Coronary artery (tissue), 2 donors: ENCODE measurements at regions not wholly inside any gene's neighbourhood (a gene's known extent, or its start where the extent isn't known, plus 50 kb on each side); places are given as distances from the start of the nearest gene placed in this dataset.
"Not testable (repeated sequence)": the region's sequence is repeated elsewhere in the genome, so short reads cannot be mapped to it uniquely, and the experiment has no call there.

Experiments used
- DNase-seq: peaks from one replicate; pipeline ENCODE4 v3.0.0-alpha.2; 2017; ENCODE audit warnings: low spot score
- H3K27ac ChIP-seq, 2 donors: fragments of 200-600 bp; sonication (generic); one replicate each; pipeline ENCODE4 v1.5.1; 2016 to 2019
- H3K4me3 ChIP-seq: fragments of 200-600 bp; sonication (generic); 2 replicates; pipeline ENCODE4 v1.5.1; 2016; ENCODE audit warnings: mild to moderate bottlenecking, moderate library complexity
- TF ChIP-seq, protein P1 (sequence below): fragments of 200-600 bp; sonication (generic); IDR thresholded peaks from one replicate; pipeline ENCODE4 v1.5.1; 2019; ENCODE audit warnings: antibody characterized with exemption

GRCh38 chr1:199015799-199016198 lies 377.0 kb downstream of the PTPRC start:
- DNase-seq: no peak
- H3K27ac ChIP-seq: no peak overlapping the region
- TF ChIP-seq, protein P1, sequence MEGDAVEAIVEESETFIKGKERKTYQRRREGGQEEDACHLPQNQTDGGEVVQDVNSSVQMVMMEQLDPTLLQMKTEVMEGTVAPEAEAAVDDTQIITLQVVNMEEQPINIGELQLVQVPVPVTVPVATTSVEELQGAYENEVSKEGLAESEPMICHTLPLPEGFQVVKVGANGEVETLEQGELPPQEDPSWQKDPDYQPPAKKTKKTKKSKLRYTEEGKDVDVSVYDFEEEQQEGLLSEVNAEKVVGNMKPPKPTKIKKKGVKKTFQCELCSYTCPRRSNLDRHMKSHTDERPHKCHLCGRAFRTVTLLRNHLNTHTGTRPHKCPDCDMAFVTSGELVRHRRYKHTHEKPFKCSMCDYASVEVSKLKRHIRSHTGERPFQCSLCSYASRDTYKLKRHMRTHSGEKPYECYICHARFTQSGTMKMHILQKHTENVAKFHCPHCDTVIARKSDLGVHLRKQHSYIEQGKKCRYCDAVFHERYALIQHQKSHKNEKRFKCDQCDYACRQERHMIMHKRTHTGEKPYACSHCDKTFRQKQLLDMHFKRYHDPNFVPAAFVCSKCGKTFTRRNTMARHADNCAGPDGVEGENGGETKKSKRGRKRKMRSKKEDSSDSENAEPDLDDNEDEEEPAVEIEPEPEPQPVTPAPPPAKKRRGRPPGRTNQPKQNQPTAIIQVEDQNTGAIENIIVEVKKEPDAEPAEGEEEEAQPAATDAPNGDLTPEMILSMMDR: no peak
- H3K4me3 ChIP-seq: no peak overlapping the region

DNA sequence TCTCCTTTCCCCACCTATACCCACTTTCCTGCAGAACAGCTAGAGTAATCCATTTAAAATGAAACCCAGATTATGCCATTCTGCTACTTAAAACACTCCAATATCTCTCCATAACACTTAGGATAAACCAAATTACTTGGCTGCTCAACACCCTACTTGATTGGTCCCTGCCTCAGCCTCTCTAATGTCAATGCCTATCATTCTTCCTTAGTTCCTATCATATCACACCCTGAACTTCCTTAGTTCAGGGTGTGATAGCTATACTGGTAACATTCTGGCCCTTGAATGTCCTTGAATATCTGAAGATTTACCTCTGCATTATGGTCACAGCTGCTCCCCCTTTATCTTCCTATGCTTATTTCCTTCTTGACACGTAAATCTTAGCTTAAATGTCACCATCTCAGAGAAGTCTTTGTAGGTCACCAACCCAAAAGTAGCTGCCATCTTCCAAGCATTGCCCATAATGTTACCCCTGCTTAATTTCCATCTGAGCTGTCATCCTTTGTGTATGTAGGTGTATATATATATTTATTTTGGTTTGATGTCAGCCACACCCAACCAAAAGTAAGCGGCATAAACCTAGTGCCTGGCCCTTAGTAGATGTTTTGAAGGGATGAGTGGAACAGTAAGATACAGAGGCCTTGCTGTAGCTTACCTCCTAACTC lies 379.8 kb downstream of the PTPRC start:
- Histone ChIP-seq H3K4me3 (no peak overlapping the region), H3K27ac (no peak overlapping the region)
- no peak for DNase-seq
- TF ChIP-seq, protein P1: no peak

DNA sequence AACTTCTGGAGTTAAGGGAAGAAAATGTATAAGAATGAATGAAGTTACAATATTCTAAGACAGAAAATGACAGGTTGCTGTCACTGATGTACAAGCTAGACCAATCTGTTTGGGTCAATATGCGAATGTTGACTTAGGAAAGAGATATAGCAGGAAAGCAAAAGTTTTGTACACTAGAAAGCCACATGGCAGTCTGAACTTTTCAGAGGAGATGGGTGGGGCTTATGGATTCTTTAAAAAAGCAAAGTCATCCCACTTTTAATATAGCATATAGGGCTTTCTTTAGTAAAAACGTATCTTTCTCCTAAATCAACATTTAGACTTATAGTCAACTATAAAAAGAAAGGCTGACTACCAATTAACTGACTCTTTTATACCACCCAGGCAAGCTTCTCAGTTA lies 381.2 kb downstream of the PTPRC start:
- TF ChIP-seq, protein P1: no peak
- no peak overlapping the region for H3K4me3 ChIP-seq
- no peak overlapping the region for H3K27ac ChIP-seq
- DNase-seq: no peak

DNA sequence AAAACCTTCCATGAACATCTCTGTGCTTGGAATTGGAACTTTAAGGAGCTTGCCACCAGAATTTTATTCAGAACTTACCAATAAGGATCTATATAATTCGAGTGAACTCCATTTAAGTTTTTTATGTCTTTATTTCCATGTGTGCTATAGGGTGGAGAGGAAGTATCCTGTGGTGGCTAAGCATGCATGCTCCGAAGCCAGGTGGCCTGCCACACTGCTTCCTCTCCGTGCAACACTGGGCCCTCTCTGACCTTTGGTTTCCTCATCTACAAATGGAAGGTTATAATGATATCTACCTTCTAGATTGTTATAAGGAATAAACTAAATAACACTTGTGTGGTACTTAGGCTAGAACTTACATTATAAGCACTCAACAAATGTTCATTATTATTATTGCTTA lies 382.1 kb downstream of the PTPRC start:
- no peak for DNase-seq
- no peak overlapping the region for H3K27ac ChIP-seq
- TF ChIP-seq, protein P1: no peak
- no peak overlapping the region for H3K4me3 ChIP-seq

- TF ChIP-seq, protein P1: no peak
- Histone ChIP-seq H3K27ac (no peak overlapping the region), H3K4me3 (no peak overlapping the region)
- DNase-seq: no peak
These were observed 390.6 kb downstream of the PTPRC start for GRCh38 chr1:199029401-199029800.

- DNase-seq: no peak
- TF ChIP-seq, protein P1: no peak
- Histone ChIP-seq H3K4me3 (no peak overlapping the region), H3K27ac (no peak overlapping the region)
These were observed 391.0 kb downstream of the PTPRC start for GRCh38 chr1:199029855-199030254.

- H3K4me3 ChIP-seq, H3K27ac ChIP-seq, DNase-seq: not testable (repeated sequence)
These were observed 391.7 kb downstream of the PTPRC start for GRCh38 chr1:199030541-199030940.

DNA sequence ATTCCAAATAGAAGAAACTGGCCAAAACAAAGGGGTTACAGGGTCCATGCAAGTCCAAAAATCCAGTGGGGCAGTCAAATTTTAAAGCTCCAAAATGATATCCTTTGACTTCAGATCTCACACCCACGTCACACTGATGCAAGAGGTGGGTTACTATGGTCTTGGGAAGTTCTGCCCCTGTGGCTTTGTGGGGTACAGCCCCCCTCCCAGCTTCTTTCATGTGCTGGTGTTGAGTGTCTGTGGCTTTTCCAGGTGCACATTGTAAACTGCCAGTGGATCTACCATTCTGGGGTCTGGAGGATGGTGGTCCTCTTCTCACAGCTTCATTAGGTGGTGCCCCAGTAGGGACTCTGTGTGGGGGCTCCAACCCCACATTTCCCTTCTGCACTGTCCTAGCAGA lies 392.3 kb downstream of the PTPRC start:
- not testable (repeated sequence) for H3K27ac ChIP-seq, DNase-seq, H3K4me3 ChIP-seq

GRCh38 chr1:199032479-199032878 lies 393.6 kb downstream of the PTPRC start:
- not testable (repeated sequence) for H3K4me3 ChIP-seq, DNase-seq, H3K27ac ChIP-seq
